H9 (cell line): ENCODE measurements at regions not wholly inside any gene's neighbourhood (a gene's known extent, or its start where the extent isn't known, plus 50 kb on each side); places are given as distances from the start of the nearest gene placed in this dataset.

Source experiments
- DNase-seq: peaks from one replicate; pipeline ENCODE4 v3.0.0-alpha.2; 2017
- H2AFZ ChIP-seq: one replicate; pipeline ENCODE4 v1.6.1; 2013; ENCODE audit warnings: mild to moderate bottlenecking, low read length, control low read depth, moderate library complexity
- H2AK5ac ChIP-seq: 2 replicates; pipeline ENCODE4 v1.6.1; 2013; ENCODE audit warnings: low read length, control low read depth, mixed read lengths; ENCODE audit not compliant: insufficient read length
- H2BK120ac ChIP-seq: one replicate; pipeline ENCODE4 v1.6.1; 2013; ENCODE audit warnings: low read depth, mild to moderate bottlenecking, low read length, control low read depth, inconsistent platforms; ENCODE audit not compliant: poor library complexity, severe bottlenecking
- H2BK12ac ChIP-seq: 2 replicates; pipeline ENCODE4 v1.6.1; 2013; ENCODE audit warnings: low read length, control low read depth, mixed read lengths, low read depth; ENCODE audit not compliant: insufficient read length
- H2BK15ac ChIP-seq: 2 replicates; pipeline ENCODE4 v1.6.1; 2013; ENCODE audit warnings: low read depth, low read length, control low read depth
- H2BK20ac ChIP-seq: one replicate; pipeline ENCODE4 v1.6.1; 2013; ENCODE audit warnings: low read depth, mild to moderate bottlenecking, low read length, control low read depth, inconsistent platforms; ENCODE audit not compliant: poor library complexity, severe bottlenecking
- H2BK5ac ChIP-seq: 2 replicates; pipeline ENCODE4 v1.6.1; 2013; ENCODE audit warnings: low read length, control low read depth, mixed read lengths; ENCODE audit not compliant: insufficient read length
- H3K14ac ChIP-seq: 2 replicates; pipeline ENCODE4 v1.6.1; 2013; ENCODE audit warnings: low read length, control low read depth; ENCODE audit not compliant: insufficient read depth
- H3K18ac ChIP-seq: 2 replicates; pipeline ENCODE4 v1.6.1; 2013; ENCODE audit warnings: low read depth, mild to moderate bottlenecking, mixed read lengths, low read length, control low read depth; ENCODE audit not compliant: insufficient read length
- H3K23ac ChIP-seq: 2 replicates; pipeline ENCODE4 v1.6.1; 2013; ENCODE audit warnings: low read length, control low read depth, mixed read lengths, low read depth; ENCODE audit not compliant: insufficient read length
- H3K23me2 ChIP-seq: 2 replicates; pipeline ENCODE4 v1.6.1; 2013; ENCODE audit warnings: low read depth, mild to moderate bottlenecking, mixed read lengths, low read length, control low read depth; ENCODE audit not compliant: insufficient read length, poor library complexity, severe bottlenecking
- H3K27ac ChIP-seq: 2 replicates; pipeline ENCODE4 v1.5.1; 2013; ENCODE audit warnings: low read length, control low read depth, mixed read lengths, low read depth; ENCODE audit not compliant: insufficient read length
- H3K27me3 ChIP-seq: 2 replicates; pipeline ENCODE4 v1.6.1; 2013; ENCODE audit warnings: low read length, control low read depth, inconsistent platforms; ENCODE audit not compliant: insufficient read depth
- H3K4ac ChIP-seq: 2 replicates; pipeline ENCODE4 v1.6.1; 2013; ENCODE audit warnings: low read depth, mild to moderate bottlenecking, control low read depth, inconsistent platforms, low read length, moderate library complexity
- H3K4me1 ChIP-seq: 2 replicates; pipeline ENCODE4 v1.6.1; 2013; ENCODE audit warnings: low read length, control low read depth, inconsistent platforms; ENCODE audit not compliant: insufficient read depth
- H3K4me2 ChIP-seq: 2 replicates; pipeline ENCODE4 v1.6.1; 2013; ENCODE audit warnings: low read length, control low read depth, mixed read lengths; ENCODE audit not compliant: insufficient read length, insufficient read depth
- H3K56ac ChIP-seq: 2 replicates; pipeline ENCODE4 v1.6.1; 2013; ENCODE audit warnings: low read depth, mild to moderate bottlenecking, mixed read lengths, low read length, control low read depth; ENCODE audit not compliant: insufficient read length
- H3K79me1 ChIP-seq: 2 replicates; pipeline ENCODE4 v1.6.1; 2013; ENCODE audit warnings: low read depth, mild to moderate bottlenecking, moderate library complexity, low read length, control low read depth, inconsistent platforms; ENCODE audit not compliant: insufficient read depth, poor library complexity, severe bottlenecking
- H3K79me2 ChIP-seq: 2 replicates; pipeline ENCODE4 v1.6.1; 2013; ENCODE audit warnings: low read length, control low read depth, inconsistent platforms; ENCODE audit not compliant: insufficient read depth
- H3K9ac ChIP-seq: 2 replicates; pipeline ENCODE4 v1.6.1; 2013; ENCODE audit warnings: low read length, control low read depth, mixed read lengths; ENCODE audit not compliant: insufficient read length; ENCODE audit errors: extremely low read depth
- H3K9me3 ChIP-seq: one replicate; pipeline ENCODE4 v1.6.1; 2013; ENCODE audit warnings: low read depth, low read length, inconsistent platforms; ENCODE audit not compliant: control insufficient read depth
- H3T11ph ChIP-seq: one replicate; pipeline ENCODE4 v1.6.1; 2013; ENCODE audit warnings: mild to moderate bottlenecking, low read length, control low read depth, inconsistent platforms
- H4K20me1 ChIP-seq: one replicate; pipeline ENCODE4 v1.6.1; 2013; ENCODE audit not compliant: control insufficient read depth, insufficient read length, insufficient read depth
- H4K5ac ChIP-seq: 2 replicates; pipeline ENCODE4 v1.6.1; 2013; ENCODE audit warnings: low read depth, mild to moderate bottlenecking, mixed read lengths, low read length, control low read depth; ENCODE audit not compliant: insufficient read length
- H4K8ac ChIP-seq: replicated peaks from 2 replicates; pipeline ENCODE4 v1.6.1; 2013; ENCODE audit warnings: low read length, control low read depth, mixed read lengths, low read depth; ENCODE audit not compliant: insufficient read length
- H4K91ac ChIP-seq: 2 replicates; pipeline ENCODE4 v1.6.1; 2013; ENCODE audit warnings: low read depth, mild to moderate bottlenecking, moderate library complexity, mixed read lengths, low read length, control low read depth; ENCODE audit not compliant: insufficient read length
- H3K27ac Mint-ChIP-seq, 3 experiments: 2 replicates in 2 of 3; 3 replicates in 1 of 3; pipeline ENCODE4 v1.8.0; 2020 to 2021; ENCODE audit warnings: mixed read lengths in 3 of 3, mild to moderate bottlenecking in 1 of 3, moderate library complexity in 1 of 3
- H3K27me3 Mint-ChIP-seq: 2 replicates; pipeline ENCODE4 v1.8.0; 2021; ENCODE audit warnings: low read depth, mild to moderate bottlenecking, moderate library complexity, mixed read lengths
- H3K36me3 Mint-ChIP-seq, 3 experiments: 2 replicates in 2 of 3; 3 replicates in 1 of 3; pipeline ENCODE4 v1.8.0; 2020 to 2021; ENCODE audit warnings: low read depth in 3 of 3, mixed read lengths in 3 of 3; ENCODE audit not compliant: insufficient read depth in 1 of 3
- H3K4me1 Mint-ChIP-seq, 2 experiments: 2 replicates each; pipeline ENCODE4 v1.8.0; 2020; ENCODE audit warnings: mixed read lengths in 2 of 2
- H3K4me3 Mint-ChIP-seq, 2 experiments: 2 replicates in 1 of 2; 3 replicates in 1 of 2; pipeline ENCODE4 v1.8.0; 2020 to 2021; ENCODE audit warnings: mild to moderate bottlenecking in 2 of 2, mixed read lengths in 2 of 2, moderate library complexity in 1 of 2
- H3K9me3 Mint-ChIP-seq, 2 experiments: 2 replicates in 1 of 2; 3 replicates in 1 of 2; pipeline ENCODE4 v1.8.0; 2020; ENCODE audit warnings: mild to moderate bottlenecking in 2 of 2, mixed read lengths in 2 of 2, moderate library complexity in 1 of 2
- WGBS: extraction: QIAGEN DNeasy Blood & Tissue Kit; methylation state at CpG from one replicate; pipeline ENCODE4 v1.1.7; 2013; ENCODE audit warnings: missing lambda C conversion rate, low lambda C conversion rate, mixed read lengths; ENCODE audit not compliant: insufficient read length; ENCODE audit errors: extremely low coverage; 5-methylcytosine and 5-hydroxymethylcytosine counted together
- TF ChIP-seq, protein P1 (sequence below): fragments of 200-600 bp; sonication (generic); conservative IDR thresholded peaks from 3 replicates; pipeline ENCODE4 v1.8.0; 2021; ENCODE audit warnings: antibody characterized with exemption, mild to moderate bottlenecking

- peaks cover 3 to 10% of the 10 kb centered on the region in 2 experiments; a peak in 4 of 5 replicates for H3K9me3 Mint-ChIP-seq
- H3K27me3 Mint-ChIP-seq = peaks cover 3% of the 10 kb centered on the region; the same call in 1 of the 2 replicates
- Histone ChIP-seq H2BK12ac (no peak overlapping the region), H4K5ac (no peak overlapping the region), H2BK5ac (no peak overlapping the region), H4K8ac (no peak overlapping the region), H2AFZ (no peak overlapping the region), H3K27ac (no peak overlapping the region), H3K4ac (no peak overlapping the region), H3K23me2 (no peaks in the 10 kb centered on the region), H2BK15ac (no peak overlapping the region), H3K27me3 (no peaks in the 10 kb centered on the region), H3K14ac (no peak overlapping the region), H3K23ac (no peak overlapping the region), H2BK20ac (no peak overlapping the region), H3K4me2 (no peak overlapping the region), H2AK5ac (no peak overlapping the region), H3K79me1 (no peaks in the 10 kb centered on the region), H4K91ac (no peak overlapping the region), H3K9ac (no peak overlapping the region), H3K79me2 (no peaks in the 10 kb centered on the region), H3K18ac (no peak overlapping the region), H2BK120ac (no peak overlapping the region), H4K20me1 (no peaks in the 10 kb centered on the region), H3T11ph (no peak overlapping the region), H3K9me3 (no peaks in the 10 kb centered on the region), H3K4me1 (no peaks in the 10 kb centered on the region), H3K56ac (no peak overlapping the region)
- H3K36me3 Mint-ChIP-seq = peaks cover 0 to 6% (median 4%) of the 10 kb centered on the region in 3 experiments; a peak in 1 of 7 replicates
- no peak overlapping the region for H3K27ac Mint-ChIP-seq
- peaks cover 8% of the 10 kb centered on the region in 2 experiments for H3K4me1 Mint-ChIP-seq
- no CpG with 5 or more reads among the region's 8 CpGs for WGBS
- H3K4me3 Mint-ChIP-seq = no peak overlapping the region
- TF ChIP-seq, protein P1, sequence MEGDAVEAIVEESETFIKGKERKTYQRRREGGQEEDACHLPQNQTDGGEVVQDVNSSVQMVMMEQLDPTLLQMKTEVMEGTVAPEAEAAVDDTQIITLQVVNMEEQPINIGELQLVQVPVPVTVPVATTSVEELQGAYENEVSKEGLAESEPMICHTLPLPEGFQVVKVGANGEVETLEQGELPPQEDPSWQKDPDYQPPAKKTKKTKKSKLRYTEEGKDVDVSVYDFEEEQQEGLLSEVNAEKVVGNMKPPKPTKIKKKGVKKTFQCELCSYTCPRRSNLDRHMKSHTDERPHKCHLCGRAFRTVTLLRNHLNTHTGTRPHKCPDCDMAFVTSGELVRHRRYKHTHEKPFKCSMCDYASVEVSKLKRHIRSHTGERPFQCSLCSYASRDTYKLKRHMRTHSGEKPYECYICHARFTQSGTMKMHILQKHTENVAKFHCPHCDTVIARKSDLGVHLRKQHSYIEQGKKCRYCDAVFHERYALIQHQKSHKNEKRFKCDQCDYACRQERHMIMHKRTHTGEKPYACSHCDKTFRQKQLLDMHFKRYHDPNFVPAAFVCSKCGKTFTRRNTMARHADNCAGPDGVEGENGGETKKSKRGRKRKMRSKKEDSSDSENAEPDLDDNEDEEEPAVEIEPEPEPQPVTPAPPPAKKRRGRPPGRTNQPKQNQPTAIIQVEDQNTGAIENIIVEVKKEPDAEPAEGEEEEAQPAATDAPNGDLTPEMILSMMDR = no peak
- no peak for DNase-seq
These were observed 290.1 kb upstream of the ZNF32 start for GRCh38 chr10:43938810-43939209.
